HTR-8/SVneo (cell line): ENCODE measurements at regions not wholly inside any gene's neighbourhood (a gene's known extent, or its start where the extent isn't known, plus 50 kb on each side); places are given as distances from the start of the nearest gene placed in this dataset.

Source experiments
- DNase-seq: peaks from one replicate; pipeline ENCODE4 v3.0.0; 2011; ENCODE audit warnings: low spot score, mixed read lengths; ENCODE audit not compliant: insufficient read length
- FAIRE-seq: peaks from 2 replicates; lab custom pipeline; 2011; peaks lifted over from hg19 to GRCh38; lab: Jason Lieb, UNC

DNA sequence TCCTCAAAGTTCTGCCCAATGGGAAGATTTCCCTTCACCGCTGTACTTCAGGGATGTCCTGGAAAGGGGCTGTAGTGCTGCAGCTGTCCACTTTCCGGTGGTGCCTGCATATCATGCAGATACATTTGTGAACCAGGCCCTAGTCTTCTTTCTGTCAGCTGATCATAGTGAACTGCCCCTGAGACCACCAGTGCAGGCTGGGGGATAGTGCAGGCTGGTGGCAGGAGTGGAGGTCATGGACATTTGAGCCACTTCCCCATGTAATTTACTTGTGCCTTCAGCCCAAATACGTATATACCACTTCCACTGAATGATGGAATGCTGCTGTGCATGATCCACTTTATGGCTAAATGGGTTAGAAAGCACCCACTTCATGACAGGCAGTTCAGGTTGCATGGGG, 120.0 kb downstream of the ZNF280B start:
- DNase-seq (no peak), FAIRE-seq (no peak)

DNA sequence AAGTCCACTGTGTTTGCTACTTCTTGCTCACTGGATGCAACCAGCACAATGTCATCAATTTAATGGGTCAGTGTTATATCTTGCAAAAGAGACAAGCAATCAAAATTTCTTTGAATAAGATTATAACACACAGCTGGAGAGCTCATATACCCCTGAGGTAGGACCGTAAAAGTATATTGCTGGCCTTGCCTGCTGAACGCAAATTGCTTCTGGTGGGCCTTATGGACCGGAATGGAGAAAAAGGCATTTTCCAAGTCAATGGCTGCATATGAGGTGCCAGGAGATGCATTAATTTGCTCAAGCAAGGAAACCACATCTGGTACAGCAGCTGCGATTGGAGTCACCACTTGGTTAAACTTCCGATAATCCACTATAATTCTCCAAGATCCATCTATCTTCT, 119.1 kb downstream of the ZNF280B start:
- DNase-seq (no peak), FAIRE-seq (no peak)

DNA sequence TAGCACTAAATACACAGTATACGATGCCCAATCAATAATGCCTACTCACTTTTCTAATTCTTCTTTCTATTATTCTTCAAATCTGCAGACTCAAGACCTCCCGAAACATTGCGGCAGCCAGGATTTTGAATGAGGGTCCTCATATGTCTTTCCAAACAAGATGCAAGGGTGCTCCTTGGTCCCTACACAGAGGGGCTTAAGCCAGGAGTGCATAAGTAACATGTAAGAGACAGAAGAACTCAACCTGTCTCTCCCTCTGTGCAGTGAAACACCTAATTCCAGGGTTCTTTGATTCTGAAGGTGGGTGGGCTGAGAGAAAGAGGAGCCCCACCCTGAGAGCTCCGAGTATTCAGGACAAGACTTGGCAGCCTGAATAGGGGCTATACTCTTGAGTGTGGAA, 117.6 kb downstream of the ZNF280B start:
- no peak for DNase-seq
- no peak for FAIRE-seq

DNA sequence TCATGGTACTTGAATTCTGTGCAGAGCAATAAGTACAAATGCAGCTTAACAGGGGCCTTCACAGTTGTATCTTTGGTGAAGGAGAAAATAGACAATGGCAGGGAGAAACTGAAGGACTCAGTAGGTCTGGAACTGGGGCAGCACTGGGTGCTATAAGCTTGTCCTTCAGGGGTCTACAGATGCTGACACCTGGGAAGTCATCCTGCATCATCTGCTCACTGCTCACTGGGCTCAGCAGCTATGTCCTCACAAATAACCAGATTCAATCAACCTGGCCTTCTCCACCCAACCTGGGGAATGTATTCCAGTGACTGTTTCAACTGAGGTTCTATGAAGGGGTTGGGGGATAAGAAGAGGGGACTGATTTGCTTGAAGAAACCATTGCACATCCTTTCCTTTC, 117.0 kb downstream of the ZNF280B start:
- FAIRE-seq = no peak
- no peak for DNase-seq

DNA sequence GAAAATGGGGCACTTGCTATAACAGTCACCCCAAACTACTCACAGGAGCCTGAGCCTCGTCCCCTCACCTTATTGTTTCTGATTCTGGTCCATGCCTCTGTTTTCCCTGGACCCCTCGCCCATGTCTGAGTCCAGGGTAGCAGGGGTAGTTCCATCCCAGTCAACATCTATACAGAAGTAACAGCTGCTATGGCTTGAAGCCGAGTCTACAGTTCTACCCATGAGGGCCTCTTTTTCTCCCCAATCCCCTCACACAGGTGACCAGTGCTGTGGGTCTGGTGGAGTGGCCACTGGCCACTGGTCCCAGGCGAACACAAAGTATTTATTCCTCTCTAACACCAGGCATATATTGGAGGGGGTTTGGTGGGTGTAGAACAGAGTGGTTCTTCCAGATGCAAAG, 116.4 kb downstream of the ZNF280B start:
- no peak for DNase-seq
- FAIRE-seq = no peak

DNA sequence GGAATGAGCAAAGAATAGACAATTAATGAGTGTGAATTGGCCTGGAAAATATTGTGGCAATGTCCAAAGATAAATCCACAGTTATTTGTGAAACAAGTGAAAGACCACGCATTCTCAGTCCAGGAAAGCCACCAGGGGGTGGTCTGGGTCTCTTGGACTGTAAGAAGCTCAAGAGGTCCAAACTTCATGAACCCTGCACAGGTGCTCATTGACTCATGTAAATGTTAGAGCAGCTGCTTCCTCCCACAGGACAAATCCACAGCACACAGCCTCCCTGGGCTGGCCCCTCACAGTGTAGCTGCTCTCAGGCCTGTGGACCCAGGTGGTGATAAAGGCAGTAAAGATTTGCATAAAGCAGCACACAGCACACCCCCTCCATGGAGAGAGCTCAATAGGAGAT, 114.0 kb downstream of the ZNF280B start:
- FAIRE-seq (no peak), DNase-seq (no peak)

DNA sequence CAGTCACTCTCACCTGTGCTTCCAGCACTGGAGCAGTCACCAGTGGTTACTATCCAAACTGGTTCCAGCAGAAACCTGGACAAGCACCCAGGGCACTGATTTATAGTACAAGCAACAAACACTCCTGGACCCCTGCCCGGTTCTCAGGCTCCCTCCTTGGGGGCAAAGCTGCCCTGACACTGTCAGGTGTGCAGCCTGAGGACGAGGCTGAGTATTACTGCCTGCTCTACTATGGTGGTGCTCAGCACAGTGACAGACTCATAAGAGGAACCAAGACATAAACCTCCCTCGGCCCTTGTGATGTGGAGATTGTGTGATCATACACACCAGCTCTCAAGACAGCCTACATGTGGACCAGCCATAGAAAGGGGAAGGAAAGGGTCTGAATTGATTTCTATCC, 113.3 kb downstream of the ZNF280B start:
- FAIRE-seq (no peak), DNase-seq (no peak)

DNA sequence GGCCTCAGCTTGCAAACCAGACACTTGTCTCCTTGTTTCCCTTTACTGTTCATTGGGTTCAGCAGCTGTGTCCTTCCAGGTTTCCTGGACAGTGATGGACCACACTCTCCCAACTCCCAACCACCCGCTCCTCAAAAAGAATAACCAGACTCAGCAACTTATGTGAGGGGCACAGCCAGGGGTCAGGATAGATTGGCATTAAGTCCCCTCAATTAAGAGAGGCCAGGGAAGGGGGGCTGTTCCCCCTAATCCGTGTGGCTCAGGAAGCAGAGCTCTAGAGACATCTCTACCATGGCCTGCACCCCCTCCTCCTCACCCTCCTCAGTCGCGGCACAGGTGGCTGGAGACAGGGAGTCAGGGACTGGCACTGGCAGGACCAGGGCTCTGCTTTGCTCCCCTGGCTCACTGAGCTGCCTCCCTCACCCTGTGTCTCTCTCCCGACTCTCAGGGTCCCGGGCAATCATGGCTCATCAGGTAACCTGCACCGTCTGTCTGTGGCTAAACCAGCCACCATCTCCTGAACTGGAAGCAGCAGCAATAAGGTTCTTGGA, 111.7 kb downstream of the ZNF280B start:
- no peak for FAIRE-seq
- no peak for DNase-seq

DNA sequence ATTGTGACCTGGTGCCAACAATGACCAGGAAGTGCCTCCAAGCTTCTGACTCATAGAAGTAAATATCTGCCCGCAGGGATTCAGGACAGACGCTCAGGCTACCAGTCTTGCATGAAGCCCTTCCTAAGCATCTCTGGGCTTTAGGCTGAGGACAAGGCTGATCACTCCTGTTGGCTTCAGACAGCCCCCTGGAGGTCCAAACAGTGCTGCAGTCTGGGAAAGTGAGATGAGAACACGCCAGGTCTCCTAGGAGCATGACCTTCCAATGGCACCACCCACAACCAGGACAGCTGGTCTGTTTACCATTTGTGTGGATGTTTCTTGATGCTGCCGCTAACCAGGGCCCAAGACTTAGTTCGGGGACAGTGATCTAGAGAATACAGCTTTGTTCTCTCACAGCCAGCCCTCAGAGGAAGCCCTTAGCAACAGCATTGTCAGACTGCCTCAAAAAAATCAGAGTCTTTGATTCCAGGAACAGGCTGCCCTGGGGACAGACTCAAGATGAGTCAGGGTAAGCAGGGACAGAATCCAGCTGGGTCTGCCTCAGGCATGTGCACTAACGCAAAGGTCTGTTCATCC, 111.2 kb downstream of the ZNF280B start:
- no peak for FAIRE-seq

DNA sequence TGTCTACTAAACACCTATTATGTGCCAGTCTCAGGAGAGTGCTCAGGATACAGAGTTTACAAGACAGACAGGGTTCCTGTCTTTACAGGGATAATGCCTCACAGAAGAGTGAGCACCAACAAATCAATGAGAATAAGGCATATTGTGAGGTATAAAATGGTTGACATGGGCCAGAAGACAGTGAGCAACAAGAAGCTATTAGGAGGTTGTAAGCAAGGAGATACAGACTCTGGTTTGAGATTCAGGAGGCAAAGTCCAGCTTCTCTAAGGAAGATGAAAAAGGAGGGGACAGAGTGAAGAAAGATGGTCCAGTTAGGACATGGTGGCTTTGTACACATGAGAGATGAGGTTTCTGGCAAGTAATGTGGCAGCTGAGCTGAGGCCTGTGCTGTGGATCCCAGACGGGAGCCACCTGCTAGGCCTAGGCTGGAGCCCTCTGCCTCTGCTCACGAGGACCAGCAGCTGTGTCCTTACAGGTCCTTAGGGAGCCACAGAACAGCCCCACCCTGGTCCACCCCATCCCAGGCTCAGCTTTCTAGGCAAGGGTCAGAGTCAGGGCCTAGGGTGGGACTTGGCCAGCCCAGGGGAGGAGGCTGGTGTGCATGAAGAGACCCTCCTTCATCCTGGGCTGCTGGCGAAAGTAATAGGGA, 110.5 kb downstream of the ZNF280B start:
- FAIRE-seq = no peak
- no peak for DNase-seq

More for the DNA sequence above, 111.2 kb downstream of the ZNF280B start:
- no peak for DNase-seq

DNA sequence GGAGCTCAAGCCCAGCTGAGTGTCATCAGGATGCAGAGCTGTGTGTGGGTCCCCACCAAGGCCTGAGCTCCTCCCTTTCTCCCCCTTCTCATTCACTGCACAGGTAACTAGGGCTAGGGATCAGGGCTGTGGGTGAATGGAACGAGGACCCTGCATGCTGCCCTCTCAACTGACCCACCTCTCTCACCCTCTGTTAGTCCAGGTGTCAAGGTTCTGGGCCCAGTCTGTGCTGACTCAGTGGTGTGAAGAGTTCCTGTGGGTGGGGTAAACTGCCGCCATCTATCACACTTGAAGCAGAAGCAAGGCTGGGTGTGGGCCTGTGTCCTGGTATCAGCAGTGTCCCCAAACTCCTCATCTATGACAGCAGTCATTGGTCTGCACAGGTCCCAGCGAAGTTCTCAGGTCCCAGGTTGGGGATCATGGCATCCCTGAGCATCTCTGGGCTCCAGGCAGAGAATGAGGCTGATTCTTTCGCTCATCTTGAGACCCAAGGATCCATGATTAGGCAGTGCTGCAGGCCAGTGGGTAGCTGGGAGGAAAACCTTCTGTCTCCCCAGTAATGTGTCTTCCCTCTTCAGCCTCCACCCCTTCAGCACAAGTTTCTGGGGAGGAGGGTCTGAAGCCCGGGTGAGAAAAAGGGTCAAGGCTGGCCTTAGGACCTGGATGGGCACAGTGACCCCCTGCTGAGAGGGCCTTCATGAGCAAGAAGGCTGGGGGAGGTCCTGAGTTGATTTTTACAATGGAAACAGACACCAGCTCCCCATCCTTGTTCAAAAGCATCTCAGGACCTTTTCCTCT, 109.8 kb downstream of the ZNF280B start:
- DNase-seq (no peak), FAIRE-seq (no peak)

DNA sequence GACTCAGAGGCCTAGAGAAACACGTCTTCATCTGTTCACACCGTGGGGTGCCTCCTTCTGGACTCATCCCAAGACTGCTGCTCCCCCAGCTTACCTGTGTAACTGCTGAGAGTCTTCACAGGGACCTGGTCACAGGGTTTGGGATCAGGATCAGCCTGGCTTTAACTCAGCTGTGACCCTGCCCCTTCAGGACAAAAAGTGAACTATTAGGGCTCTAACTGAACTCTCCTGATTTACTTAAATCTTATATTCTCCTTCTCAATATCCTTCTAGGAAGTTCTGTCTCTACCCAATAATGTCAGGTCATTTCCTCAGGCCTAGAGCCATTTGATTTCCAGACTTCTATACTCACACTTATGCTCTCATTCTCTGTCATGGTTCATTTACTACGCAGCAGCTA, 108.4 kb downstream of the ZNF280B start:
- DNase-seq (no peak), FAIRE-seq (no peak)

DNA sequence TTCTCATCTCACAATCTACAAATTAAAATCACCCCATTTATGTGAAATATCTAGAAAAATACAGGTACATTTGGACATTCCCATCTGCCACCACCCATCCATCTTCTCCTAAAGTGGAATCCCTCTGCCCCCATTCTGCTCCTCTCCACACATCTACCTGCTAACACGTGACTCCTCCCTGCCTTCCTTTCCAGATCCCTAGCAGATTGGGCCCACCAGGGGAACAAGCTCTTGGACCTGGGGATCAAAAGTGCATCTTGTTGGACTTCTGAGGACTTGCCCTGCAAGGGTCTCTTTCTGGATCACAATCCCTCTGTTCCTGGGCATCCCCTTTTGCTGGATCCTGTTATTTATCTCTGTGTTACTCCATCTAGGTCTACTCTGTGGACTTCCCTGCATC, 107.6 kb downstream of the ZNF280B start:
- FAIRE-seq = no peak
- DNase-seq = no peak

DNA sequence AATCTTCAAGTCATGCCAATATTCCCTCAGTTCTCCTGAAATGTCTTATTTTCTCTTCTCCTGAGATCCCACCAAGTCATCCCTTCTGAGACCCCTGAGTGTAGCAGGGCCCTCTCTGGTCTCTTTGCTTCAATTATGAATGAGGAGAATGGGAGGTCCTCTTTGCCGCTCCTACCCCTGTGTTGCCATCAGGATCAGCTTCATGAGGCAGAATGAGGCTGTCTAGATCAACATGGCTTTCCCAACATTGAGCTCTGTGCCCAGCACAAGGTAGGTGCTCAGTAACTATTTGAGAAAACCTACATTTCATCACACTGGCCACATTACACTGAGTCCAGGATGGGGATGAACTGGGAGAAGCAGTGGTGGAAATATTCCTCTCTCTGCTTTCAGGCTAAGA, 107.2 kb downstream of the ZNF280B start:
- no peak for DNase-seq
- no peak for FAIRE-seq

DNA sequence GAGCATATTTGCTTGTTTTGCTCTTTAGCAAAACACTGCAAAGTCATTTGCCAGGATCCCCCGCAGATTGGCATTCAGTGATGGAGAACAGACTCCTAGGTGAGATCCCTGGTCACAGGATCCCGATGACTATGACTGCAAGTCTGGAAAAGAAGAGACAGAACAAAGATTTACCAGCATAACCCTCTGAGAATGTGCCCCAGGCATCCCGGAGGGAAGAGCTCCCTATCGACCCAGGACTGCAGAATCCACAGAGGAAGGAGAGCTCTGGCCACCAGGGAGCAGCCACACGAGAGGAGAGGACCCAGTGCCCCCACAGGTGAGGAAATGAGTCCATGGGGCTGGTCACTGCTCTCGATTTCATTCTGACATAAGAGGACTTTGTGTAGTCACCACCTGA, 105.2 kb downstream of the ZNF280B start:
- no peak for DNase-seq
- FAIRE-seq = no peak

DNA sequence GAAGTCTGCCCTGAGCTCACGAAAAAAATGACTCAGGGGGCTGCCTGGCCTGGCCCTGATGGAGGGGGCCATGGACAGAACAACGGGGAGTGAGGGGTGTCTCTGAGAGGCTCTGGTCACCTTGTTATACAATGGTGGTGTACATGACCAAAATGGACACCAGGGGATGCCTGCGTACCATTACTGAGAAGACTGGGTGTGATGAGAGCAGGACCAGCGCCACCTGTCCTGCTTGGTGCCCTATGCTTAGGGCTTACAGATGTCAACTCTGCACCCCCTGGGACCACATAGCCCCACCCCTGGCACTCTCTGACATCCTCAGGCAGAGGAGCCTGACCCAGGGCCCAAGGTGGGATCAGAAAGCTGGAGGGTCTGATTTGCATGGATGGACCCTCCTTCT, 104.8 kb downstream of the ZNF280B start:
- DNase-seq = no peak
- no peak for FAIRE-seq

DNA sequence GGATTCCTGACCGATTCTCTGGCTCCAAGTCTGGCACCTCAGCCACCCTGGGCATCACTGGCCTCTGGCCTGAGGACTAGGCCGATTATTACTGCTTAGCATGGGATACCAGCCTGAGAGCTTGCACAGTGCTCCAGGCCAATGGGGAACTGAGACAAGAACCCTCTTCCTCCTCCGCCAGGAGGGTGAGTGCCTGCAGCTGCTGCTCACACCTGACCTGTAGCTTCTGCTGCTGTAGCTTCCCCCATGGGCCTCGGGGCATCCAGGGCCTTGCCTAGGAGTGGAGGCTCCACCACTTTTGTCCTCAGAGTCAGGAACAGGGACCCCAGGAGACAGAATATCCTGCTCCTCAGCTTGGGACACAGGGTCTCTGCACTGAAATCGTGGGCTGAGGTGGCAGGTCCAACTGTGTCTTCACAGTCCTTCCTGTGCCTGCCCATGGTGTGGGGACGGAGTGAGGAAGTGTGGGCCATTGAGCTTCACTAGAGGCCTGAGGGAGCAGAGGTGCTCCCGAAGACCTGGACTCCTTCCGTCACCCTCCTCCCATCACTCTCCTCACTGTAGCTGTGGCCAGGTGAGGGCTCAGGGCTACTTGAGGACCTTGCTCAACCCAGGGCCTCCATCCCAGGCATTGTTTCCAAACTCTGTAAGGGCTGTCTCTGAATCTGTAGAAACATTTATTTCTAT, 103.8 kb downstream of the ZNF280B start:
- FAIRE-seq (no peak), DNase-seq (no peak)

DNA sequence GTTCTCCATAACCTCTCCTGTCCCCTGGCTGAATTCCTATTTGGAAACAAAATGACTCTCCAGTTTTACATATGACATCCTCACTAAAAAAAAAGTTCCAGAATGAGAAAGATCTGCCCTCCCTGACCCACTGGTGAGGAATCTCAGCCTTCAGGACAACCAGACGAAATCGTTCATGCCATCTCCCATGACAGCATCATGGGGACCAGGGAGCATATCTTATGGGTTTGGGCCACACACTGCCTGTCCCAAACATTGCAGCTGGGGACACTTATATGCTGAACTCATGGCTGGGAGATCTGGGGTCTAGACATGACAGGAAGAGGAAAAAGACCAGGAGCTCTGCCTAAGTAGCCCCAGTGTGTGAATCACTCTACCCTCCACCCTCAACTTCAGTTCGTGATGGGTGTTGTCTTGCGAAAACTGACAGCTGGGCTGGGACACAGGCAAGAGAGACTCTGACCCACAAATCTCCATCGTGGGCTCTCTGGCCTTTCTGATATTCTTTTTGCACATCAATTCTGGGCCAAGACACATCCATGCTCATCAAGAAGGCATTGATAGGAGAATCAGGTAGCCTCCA, 102.0 kb downstream of the ZNF280B start:
- FAIRE-seq (no peak), DNase-seq (no peak)

DNA sequence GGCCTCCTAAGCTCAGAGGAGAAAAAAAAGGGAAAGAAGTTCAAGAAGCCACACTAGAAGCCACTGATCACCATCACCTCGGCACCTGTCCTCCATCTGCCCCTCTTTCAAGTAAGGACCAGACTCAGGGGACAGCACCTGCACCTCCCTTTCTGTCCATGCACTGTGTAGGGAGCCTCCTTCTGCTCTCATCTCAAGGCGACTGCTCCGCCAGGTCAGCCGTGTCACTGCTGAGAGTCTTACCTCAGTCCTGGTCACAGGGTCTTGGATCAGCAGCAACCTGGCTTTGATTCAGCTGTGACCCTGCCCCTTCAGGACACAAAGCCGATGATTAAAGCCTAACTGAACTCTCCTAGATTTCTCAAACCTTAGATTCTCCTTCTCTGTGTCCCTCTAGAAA, 101.5 kb downstream of the ZNF280B start:
- no peak for FAIRE-seq
- DNase-seq = no peak

DNA sequence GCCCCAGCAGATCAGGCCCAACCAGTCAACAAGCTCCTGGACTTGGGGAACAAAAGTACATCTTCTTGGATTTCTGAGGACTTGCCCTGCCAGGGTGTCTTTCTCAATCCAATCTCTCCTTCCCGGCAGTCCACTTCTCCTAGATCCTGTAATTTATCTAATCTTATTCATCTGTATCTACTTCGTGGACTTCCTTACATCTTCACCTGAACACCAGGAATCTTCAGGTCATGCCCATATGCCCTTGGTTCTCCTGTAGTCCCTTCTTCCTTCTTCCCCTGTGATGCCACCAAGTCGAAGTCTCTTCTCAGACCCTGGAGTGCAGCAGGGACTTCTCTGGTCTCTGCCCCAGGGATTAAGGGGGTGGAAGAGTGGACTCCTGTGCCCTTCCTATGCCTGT, 100.3 kb downstream of the ZNF280B start:
- DNase-seq (no peak), FAIRE-seq (no peak)
